ENCODE measurements at regions not wholly inside any gene's neighbourhood (a gene's known extent, or its start where the extent isn't known, plus 50 kb on each side); places are given as distances from the start of the nearest gene placed in this dataset.
A peak's percentile ranks its signal among the peaks of the same experiment; 100 is the strongest.
"Not testable (repeated sequence)": the region's sequence is repeated elsewhere in the genome, so short reads cannot be mapped to it uniquely, and the experiment has no call there.

DNA sequence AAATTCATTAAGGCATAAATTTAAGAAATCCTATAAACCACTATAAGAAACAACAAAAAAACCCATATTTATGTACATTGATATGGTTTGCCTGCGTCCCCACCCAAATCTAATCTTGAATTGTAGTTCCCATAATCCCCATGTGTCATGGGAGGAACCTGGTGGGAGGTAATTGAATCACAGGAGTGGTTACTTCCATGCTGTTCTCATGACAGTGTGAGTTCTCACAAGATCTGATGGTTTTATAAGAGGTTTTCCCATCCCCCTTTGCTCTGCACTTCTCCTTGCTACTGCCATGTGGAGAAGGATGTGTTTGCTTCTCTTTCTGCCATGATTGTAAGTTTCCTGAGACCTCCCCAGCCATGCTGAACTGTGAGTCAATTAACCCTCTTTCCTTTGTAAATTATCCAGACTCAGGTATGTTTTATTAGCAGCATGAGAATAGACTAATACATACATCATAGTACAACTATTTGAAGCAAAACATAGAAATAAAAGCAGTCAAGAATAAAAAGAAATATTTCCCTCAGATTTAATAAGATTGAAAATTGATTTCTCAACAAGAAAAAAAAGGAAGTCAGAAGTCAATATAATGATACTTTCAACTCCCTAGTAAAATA, 209.0 kb upstream of the GPC6 start:
- DNase-seq, result no peak

DNA sequence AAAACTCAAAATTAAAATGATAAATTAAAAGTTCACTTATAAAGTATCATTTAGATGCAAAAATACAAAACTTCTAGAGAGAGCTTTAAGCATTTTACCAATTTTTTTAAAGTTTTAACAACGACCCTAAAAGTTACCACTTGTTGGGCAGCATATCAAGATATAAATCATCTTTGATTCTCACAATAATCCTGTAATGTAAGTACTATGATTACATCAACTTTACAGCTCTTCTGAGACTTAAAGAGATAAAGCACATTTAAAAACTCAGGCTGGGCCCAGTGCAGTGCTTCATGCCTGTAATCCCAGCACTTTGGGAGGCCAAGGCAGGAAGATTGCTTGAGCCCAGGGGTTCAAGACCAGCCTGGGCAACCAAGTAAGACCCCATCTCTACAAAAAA, 202.7 kb upstream of the GPC6 start:
- no peak for DNase-seq

DNA sequence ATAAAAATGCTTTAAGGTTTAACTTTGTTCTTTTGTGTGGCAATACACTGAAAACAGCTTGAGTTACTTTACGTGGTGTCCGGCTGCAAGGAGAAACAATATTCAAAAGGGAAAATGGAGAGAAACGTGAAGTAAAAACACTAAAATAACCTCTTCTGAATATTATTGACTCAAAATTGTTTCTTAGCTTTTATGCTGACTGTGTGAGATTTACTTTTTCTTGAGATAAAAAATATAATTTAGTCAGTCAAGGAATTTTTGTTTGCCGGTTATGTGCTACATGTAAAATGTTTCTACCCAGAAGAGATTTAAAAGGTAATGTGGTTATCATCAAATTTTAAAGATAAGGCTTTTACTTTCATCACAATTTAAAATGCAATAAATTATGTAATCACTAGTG, 200.6 kb upstream of the GPC6 start:
- no peak for DNase-seq

DNA sequence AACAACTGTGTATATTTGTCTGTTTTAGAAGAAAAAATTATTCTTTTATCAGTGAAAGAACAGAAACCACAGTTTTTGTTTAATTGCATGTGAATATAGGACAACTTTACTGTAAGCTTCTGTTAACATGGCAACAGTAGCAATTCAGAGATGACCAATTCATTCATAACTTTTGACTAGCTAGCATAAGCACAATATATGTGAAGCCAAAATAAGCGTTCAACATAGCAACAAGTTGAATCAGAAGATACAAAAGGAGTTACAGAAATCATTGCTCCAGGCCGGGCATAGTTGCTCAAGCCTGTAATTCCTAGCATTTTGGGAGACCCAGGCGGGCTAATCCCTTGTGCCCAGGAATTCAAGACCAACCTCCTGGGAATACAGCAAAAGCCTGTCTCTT, 197.1 kb upstream of the GPC6 start:
- DNase-seq, result peak; percentile 1

DNA sequence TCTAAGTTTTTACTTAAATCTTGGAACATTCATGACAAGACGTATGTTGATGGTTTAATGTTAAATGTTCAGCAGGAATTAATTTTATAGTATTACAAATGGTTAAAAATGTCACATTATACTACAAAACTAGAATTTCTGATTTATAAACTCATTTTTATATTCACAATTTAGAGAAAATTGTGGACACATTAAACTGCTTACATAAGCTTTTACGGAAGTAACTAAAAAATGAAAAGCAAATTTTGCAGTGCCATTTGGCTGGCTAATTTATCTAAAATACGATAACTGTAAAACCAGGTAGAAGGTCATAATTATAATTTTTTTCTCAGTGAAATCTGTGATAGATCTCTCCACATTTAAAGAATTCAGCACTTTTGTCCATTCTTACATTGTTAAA, 190.2 kb upstream of the GPC6 start:
- DNase-seq, result no peak

DNA sequence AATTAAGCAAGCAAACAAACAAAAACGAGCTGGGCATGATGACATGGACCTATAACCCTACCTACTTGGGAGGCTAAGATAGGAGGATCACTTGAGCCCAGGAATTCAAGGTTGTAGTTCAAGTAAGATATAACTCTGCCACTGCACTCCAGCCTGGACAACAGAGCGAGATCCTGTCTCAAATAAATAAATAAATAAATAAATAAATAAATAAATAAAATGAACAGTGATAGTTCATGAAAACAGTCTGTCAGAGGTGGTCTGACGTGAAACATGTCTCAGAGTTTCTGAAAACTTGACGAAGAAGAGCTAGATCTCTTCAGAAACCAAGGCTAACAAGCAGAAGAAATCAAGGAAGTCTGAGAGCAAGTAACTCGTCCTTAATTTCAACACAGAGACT, 188.8 kb upstream of the GPC6 start:
- DNase-seq, result no peak

DNA sequence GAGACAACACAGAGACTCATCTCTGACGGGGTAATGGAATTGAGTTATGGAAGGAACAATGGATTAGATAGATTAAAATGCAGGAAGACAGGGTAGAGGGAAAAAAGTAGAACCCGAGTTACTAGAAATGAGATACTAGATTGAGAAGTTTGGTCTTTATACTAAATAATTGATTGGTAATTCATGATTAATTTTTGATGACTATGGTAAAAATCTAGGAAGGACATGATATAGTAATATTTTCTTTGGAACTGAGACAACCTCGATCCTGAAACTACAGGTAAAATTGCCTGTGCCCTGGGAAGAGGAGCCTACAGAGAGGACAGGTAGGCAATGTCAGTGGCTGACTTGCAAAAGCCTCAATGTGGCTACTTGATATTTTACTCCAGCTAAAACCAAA, 188.4 kb upstream of the GPC6 start:
- DNase-seq, result no peak

DNA sequence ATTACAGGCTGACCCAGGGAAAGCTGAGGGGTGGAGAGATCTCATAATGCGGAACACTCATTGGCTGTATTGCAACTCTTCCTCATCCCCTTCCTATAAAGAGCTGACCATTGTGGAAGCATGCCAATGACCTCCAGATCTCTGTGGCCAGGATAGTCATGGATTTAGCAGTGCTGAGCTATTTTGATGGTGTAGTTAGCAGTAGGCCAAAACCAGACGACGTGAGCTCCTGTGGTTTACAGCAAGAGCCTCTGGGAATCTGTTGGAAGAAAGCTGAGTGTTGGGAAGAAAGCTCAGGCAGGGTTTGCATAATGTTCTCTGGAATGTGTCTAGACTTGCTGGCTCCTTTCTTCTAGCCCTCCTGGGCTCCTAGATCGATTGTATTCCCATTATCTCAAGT, 187.5 kb upstream of the GPC6 start:
- DNase-seq, result peak; percentile 5

DNA sequence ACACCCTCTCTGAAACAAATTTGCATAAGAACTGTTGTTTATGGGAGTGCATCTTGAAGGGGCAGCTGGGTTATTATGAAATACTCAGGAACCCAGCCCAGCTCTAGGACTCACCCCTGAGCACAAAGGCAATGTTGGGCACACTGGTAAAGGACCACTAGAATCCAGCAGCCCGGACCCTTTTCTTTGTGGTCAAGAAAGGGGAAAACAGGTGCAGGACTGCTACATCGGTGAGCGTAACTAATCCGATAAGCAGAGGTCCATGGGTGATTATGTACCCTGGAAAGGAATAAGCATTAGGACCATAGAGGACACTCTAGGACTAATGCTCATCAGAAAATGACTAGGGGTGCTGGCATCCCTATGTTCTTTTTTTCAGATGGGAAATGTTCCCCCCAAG, 185.0 kb upstream of the GPC6 start:
- not testable (repeated sequence) for DNase-seq

DNA sequence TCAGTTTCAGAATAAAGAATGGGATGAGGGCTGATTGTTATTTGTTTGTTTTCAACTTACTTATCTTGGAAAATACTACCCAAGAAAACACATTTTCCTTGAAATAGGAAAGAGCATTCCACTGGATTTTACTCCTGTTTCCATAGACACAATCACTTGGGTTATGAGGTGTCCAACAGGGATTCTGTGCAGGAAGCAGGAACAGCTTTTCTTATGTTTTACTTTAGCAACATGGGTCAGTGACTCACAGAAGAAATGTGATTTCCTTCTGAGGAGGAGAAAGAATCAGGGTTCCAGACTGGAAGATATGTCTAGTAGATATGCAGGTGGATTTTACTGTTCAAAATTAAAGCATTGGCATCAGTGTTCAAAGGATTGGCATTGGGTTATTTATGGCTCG, 180.8 kb upstream of the GPC6 start:
- DNase-seq, result no peak

DNA sequence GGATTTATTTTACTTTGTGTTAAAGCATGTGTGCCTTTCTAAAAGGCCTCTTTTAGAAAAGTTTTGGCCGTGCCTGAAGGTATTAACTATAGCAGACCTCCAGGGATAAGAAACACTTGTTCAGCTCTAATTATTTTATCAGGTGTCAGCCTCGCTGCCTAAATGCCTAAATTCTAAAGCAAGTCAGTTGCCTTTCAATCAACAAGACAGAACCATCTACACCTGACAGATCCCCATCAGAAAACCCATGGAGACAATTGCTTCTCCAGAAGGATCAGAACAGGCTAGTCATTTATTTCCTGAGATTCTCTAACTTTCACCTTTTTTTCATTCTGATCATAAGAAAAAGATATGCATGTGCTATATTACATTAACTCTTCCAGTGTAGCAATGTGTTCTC, 171.4 kb upstream of the GPC6 start:
- DNase-seq, result no peak

DNA sequence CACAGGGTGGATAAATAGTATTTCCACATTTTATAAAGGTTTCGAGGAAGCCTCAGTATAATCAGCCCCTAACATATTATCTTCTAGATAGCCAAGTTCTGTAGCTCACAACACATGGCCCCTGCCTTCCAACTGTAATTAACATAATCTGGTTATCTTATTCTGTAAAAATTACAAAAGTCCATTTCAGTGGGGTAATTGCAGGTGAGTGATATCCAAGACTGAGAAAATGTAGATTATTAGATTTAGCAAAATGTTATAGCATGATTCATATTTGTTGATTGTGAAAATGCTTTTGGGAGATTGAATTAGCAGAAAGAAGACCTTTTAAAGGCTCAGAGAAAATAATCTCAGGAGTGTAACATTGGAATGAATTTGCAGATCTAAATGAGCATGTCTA, 168.3 kb upstream of the GPC6 start:
- DNase-seq, result no peak

DNA sequence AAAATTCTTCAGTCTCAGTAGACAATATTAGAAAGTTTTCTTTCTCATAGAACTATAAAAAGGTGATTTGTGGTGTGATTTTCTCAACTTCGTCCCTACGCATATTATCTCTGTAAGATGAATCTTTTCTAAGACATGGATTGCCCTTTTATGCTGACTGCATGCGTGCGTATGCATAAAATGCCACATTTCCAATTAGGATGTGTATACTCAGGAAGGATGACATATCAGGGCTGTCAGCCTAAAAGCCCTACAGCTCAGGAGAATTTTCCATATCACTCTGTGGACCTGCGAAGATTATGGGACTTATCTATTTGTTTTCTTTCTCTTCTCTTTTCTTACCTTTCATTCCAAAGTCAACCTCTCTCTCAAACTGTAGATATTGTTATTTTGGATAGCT, 166.5 kb upstream of the GPC6 start:
- no peak for DNase-seq

DNA sequence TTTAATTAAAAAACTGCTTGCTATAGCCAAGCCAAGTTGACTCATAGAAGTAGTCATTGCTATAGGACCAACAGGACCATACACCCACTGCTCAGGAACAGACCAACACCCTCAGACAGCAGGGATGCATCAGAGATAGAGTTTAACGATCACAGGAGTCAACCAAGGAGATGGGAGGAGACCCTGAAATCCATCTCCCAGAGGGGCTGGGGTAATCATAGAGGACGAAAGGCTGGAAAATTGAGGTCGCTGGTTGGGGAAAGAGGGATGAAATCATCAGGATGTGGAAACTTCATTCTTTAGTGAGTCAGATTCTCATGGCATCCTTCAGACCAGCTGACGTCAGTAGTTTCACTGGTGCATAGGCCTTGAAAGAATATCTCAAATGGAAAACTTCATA, 160.4 kb upstream of the GPC6 start:
- DNase-seq, result peak; percentile 61

DNA sequence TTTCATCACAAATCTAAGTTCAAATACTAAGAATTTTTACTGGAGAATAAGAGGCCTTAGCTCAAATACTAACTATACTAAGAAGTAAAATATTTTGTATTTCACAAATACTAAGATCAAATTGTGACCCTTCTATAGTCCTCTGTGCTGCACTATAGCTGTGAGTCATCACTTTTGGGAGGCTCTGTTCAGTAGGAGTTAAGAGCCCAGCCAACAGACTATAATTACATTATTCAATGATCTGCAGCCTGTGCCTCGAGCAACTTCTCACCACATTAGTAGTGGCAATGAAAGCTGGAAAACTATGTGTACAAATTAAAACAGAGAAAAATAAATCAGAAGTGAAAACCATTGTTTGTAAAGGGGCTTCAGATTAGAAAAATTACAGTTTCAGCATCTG, 147.3 kb upstream of the GPC6 start:
- DNase-seq, result peak; percentile 3

DNA sequence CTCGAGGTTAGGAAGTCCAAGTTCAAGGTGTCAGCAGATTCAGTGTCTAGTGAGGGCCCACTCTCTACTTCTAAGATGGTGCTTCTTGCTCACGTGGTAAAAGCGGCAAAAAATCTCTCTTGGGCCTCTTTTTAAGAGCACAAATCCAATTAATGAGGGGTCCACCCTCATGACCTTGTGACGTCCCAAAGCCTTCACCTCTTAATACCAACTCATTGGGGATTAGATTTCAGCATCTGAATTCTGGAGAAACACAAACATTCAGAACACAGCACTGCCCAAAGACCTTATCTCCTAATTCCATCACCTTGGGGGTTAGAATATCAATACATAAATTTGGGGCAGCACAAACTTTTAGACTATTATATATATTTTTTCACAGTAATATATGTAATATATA, 146.4 kb upstream of the GPC6 start:
- DNase-seq, result no peak

DNA sequence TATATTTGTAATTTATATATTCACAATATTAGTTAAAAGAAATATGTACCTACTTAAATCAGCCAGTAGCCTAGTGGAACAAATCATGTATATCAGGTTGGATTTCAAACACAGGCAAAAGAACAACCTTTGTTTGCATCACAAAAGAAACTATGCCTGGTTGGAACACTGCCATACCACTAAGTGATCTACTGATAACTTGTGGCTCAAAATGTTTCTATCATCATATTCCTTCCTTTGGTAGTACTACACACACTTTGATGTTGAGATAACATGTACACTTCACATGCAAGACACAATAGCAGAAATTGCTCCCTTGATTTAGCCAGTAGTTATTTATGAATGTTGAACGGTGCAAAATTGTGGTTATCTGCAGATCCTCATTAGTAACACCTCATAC, 146.0 kb upstream of the GPC6 start:
- DNase-seq, result peak; percentile 8

DNA sequence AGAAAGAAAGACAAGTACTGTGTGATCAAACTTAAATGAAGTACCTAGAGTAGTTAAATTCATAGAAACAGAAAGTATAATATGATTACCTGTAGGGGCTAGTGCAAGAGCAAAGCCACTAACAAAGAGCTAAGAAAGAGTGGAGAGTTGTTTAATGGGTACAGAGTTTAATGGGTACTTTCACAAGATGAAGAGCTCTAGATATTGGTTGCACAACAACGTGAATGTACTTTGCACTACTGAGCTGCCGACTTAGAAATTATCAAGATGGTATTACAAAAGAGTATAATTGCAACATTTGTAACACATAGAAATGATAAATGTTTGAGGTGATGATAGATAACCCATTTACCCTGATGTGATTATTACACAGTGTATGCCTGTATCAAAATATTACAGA, 140.3 kb upstream of the GPC6 start:
- DNase-seq, result no peak

DNA sequence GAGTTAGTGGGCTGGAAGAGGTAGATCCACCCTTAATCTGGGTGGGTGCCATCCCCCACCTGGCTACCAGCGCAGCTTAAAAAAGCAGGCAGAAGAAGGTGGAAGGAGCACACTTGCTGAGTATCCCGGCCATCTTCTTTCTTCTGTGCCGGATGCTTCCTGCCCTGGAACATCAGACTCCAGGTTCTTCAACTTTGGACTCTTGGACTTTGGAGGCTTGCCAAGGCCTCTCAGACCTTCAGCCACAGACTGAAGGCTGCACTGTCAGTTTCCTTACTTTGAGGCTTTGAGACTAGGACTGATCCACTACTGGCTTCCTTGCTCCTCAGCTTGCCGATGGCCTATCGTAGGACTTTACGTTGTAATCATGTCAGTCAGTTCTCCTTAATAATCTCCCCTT, 127.6 kb upstream of the GPC6 start:
- no peak for DNase-seq

DNA sequence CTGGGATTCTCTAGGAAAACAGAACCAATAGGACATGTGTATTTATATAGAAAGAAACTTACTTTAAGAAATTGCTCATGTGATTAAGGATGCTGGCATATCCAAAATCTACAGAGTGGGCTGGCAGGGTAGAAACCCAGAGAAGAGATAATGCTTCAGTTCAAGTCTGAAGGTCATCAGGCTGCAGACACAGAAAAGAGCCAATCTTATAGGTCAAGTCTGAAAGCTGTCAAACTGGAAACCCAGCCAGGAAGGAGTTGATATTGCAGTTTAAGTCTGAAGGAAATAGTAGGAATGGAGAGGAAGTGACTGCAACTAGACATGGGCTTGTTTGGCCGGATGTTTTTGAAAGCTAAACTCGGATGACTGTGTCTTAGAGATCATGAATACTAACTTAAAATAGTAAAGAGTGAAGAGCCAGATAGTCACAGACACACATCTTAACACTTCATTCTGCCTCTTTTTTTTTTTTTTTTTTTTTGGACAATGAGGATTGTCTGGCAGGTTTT, 125.3 kb upstream of the GPC6 start:
- no peak for DNase-seq

DNA sequence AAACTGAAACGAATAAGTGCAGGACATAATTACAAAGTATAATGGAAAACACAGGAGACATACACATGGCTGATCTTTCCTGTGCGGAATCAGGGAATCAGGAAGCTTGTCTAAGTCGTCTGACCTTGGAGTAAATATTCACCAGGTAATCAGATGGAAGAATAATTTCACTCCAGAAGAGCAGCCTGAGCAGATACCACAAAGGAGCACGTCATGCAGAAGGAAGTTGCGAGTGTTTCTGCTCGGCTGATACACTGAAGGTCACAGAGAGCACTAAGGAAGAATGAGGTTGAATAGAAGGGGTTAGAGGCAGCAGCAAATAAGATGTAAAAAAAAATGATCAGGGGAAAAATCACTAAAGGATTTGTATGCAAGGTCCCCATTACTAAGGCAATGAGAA, 122.3 kb upstream of the GPC6 start:
- no peak for DNase-seq

DNA sequence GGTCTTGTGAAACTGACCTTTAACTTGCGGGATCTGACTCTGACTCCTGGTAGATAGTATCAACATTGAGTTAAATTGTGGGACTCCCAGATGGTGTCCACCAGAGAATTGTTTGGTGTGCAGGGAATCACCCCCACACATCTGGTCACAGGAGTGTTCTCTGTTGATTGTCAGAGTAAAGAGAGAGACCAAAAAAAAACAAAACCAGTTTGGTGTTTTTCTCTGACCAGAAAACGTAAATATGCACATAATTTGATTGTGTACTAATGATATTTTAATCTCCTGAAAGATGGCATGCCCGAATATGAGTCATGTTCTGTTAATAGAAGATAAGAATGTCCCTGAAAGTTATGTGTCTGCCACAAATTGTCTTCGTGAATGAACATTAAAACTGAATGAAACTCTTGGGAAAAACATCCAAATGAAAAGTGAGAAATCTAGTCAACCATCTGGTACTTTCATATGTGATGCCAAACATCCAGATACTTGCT, 118.5 kb upstream of the GPC6 start:
- DNase-seq, result peak; percentile 1

DNA sequence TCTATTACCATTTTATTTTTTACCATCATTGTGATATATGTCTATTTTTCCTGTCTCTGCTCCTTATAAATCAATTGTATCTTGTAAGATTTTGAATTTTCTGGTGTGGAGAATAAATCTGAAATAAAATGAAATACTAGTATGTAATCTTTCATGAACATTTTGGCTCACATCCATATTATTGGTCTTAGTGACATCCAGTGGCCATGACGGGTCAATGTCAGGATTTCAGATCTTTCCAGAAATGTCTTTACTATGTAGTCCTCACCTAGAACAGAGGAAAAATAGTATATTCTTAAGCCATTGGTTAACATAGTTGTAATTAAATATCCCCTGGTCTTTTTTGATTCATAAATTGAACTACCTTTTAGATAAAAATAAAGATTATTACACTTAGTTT, 109.8 kb upstream of the GPC6 start:
- DNase-seq, result no peak

DNA sequence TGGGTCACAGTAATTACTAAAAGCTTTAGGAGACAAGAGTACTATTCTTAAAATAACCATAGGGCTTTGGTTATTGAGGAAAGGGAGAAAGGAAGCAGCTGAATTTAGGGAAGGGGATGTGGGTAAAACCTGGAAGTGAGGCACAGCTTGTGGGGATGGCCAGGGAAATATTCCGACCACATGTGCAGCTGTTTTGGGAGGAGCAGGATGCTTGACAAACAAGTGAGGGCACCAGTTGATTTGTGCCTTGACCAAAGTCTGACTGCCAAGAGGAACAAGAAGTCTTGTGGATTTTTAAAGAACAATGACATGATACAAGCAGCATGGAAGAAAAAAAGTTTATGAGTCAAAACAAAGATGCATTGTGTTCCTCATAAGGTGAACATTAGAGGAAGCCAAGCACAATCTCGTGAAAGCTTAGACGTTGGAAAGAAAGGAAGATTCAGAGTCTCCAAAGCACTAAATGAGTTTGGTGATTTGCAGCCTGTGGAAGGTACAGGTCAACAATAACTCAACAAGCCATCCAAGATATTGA, 108.5 kb upstream of the GPC6 start:
- no peak for DNase-seq

DNA sequence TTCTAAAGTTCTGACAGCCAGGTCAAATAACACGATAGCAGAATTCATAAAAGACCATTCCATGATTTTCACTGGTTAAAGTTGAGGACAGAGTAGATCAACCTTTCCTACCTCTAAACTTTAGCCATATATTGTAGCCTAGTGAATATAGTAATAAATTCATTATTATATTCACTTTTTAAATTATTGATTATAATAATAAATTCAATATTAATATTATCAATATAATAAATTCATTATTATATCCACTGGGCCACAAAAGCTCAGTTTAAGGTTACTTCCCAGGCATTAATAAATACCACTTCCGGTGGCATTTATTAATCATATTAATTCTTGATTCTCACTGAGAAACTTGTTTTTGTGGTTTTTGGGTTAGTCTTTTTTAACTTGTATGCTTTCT, 85.7 kb upstream of the GPC6 start:
- no peak for DNase-seq
